Fibroblast of lung (primary cell): ENCODE measurements at regions not wholly inside any gene's neighbourhood (a gene's known extent, or its start where the extent isn't known, plus 50 kb on each side); places are given as distances from the start of the nearest gene placed in this dataset.

ENCODE experiments used
- DNase-seq, 2 donors: peaks; one replicate each; pipeline versions ENCODE4 v3.0.0 to v3.0.0-alpha.2; 2010; ENCODE audit warnings: low read depth in 2 of 2
- H2AFZ ChIP-seq: 2 replicates; pipeline ENCODE4 v1.5.1; 2012; ENCODE audit warnings: low read length, control low read depth, inconsistent platforms
- H3K27ac ChIP-seq: 2 replicates; pipeline ENCODE4 v1.5.1; 2011; ENCODE audit warnings: low read length, control low read depth; ENCODE audit not compliant: insufficient read depth
- H3K27me3 ChIP-seq: 2 replicates; pipeline ENCODE4 v1.5.1; 2011; ENCODE audit warnings: mild to moderate bottlenecking, low read length; ENCODE audit not compliant: control insufficient read depth, insufficient read depth
- H3K36me3 ChIP-seq: 2 replicates; pipeline ENCODE4 v1.5.1; 2011; ENCODE audit warnings: low read length; ENCODE audit not compliant: control insufficient read depth, insufficient read depth
- H3K4me1 ChIP-seq: 2 replicates; pipeline ENCODE4 v1.5.1; 2011; ENCODE audit warnings: low read length; ENCODE audit not compliant: control insufficient read depth, insufficient read depth; ENCODE audit errors: extremely low read depth
- H3K4me2 ChIP-seq: 2 replicates; pipeline ENCODE4 v1.5.1; 2011; ENCODE audit warnings: low read length, control low read depth; ENCODE audit not compliant: insufficient read depth; ENCODE audit errors: extremely low read depth
- H3K4me3 ChIP-seq, 4 experiments: fragments of 200-600 bp in 1 of 4; sonication (generic) in 1 of 4; replicated peaks in 1 of 4; 2 replicates each; pipeline ENCODE4 v1.5.1; 2011 to 2016; ENCODE audit warnings: low read length in 4 of 4, low read depth in 3 of 4, mild to moderate bottlenecking in 3 of 4, control low read depth in 2 of 4, inconsistent platforms in 1 of 4, mixed read lengths in 1 of 4; ENCODE audit not compliant: insufficient read depth in 1 of 4; ENCODE audit errors: control extremely low read depth in 1 of 4
- H3K79me2 ChIP-seq: 2 replicates; pipeline ENCODE4 v1.5.1; 2012; ENCODE audit warnings: mild to moderate bottlenecking, low read length, inconsistent platforms; ENCODE audit not compliant: control insufficient read depth, insufficient read depth
- H3K9ac ChIP-seq: 2 replicates; pipeline ENCODE4 v1.5.1; 2011; ENCODE audit warnings: mild to moderate bottlenecking, low read length, control low read depth; ENCODE audit not compliant: insufficient read depth
- H3K9me3 ChIP-seq: 2 replicates; pipeline ENCODE4 v1.5.1; 2012; ENCODE audit warnings: low read depth, low read length; ENCODE audit not compliant: control insufficient read depth, insufficient read depth
- H4K20me1 ChIP-seq: 2 replicates; pipeline ENCODE4 v1.5.1; 2011; ENCODE audit warnings: low read length; ENCODE audit not compliant: control insufficient read depth, insufficient read depth; ENCODE audit errors: extremely low read depth
- CTCF ChIP-seq, 2 donors: IDR thresholded peaks in 1 of 2; conservative IDR thresholded peaks in 1 of 2; 1 replicate in 1 of 2; 2 replicates in 1 of 2; pipeline ENCODE4 v1.5.1; 2011 to 2012; ENCODE audit warnings: low read length in 2 of 2, control low read depth in 1 of 2, inconsistent platforms in 1 of 2, low read depth in 1 of 2, mild to moderate bottlenecking in 1 of 2
- EZH2 ChIP-seq: IDR thresholded peaks from 2 replicates; pipeline ENCODE4 v1.5.1; 2012; ENCODE audit warnings: low read length, control low read depth, mild to moderate bottlenecking; ENCODE audit errors: missing control alignments

GRCh38 chr1:114295321-114295720 lies 141.7 kb upstream of the SYT6 start:
- no peak overlapping the region for H3K4me2 ChIP-seq

GRCh38 chr1:114292835-114293234 lies 139.2 kb upstream of the SYT6 start:
- Histone ChIP-seq H3K4me2 (no peak overlapping the region), H3K79me2 (no peaks in the 10 kb centered on the region), H3K9me3 (no peaks in the 10 kb centered on the region), H3K27me3 (no peaks in the 10 kb centered on the region), H3K4me3 (no peak overlapping the region), H3K36me3 (no peaks in the 10 kb centered on the region), H4K20me1 (no peaks in the 10 kb centered on the region), H2AFZ (no peak overlapping the region), H3K4me1 (no peaks in the 10 kb centered on the region), H3K27ac (no peak overlapping the region), H3K9ac (no peak overlapping the region)
- no peak for TF ChIP-seq EZH2
- TF ChIP-seq CTCF (conservative IDR thresholded peaks at IDR 0.05 in 1 of 2, IDR thresholded peaks at IDR 0.05 in 1 of 2; ENCODE audit: low read depth in 1 of 2, low read length in 2 of 2) = no peak
- DNase-seq = no peak

More at GRCh38 chr1:114295321-114295720, 141.7 kb upstream of the SYT6 start:
- H2AFZ ChIP-seq = no peak overlapping the region
- no peaks in the 10 kb centered on the region for H3K9me3 ChIP-seq
- H3K27me3 ChIP-seq = peaks cover 5% of the 10 kb centered on the region
- H3K4me3 ChIP-seq = no peak overlapping the region
- H3K36me3 ChIP-seq = no peaks in the 10 kb centered on the region
- no peaks in the 10 kb centered on the region for H3K4me1 ChIP-seq
- no peak for DNase-seq
- H3K9ac ChIP-seq = no peak overlapping the region
- no peaks in the 10 kb centered on the region for H4K20me1 ChIP-seq
- no peaks in the 10 kb centered on the region for H3K79me2 ChIP-seq
- no peak overlapping the region for H3K27ac ChIP-seq
- TF ChIP-seq CTCF (conservative IDR thresholded peaks at IDR 0.05 in 1 of 2, IDR thresholded peaks at IDR 0.05 in 1 of 2; ENCODE audit: low read depth in 1 of 2, low read length in 2 of 2) = no peak
- TF ChIP-seq EZH2 = no peak

GRCh38 chr1:114292194-114292593 lies 138.5 kb upstream of the SYT6 start:
- Histone ChIP-seq H3K4me1 (no peaks in the 10 kb centered on the region), H3K27ac (no peak overlapping the region), H3K9me3 (no peaks in the 10 kb centered on the region), H4K20me1 (no peaks in the 10 kb centered on the region), H3K4me2 (no peak overlapping the region), H2AFZ (no peak overlapping the region), H3K4me3 (no peak overlapping the region), H3K9ac (no peak overlapping the region), H3K36me3 (no peaks in the 10 kb centered on the region), H3K27me3 (no peaks in the 10 kb centered on the region), H3K79me2 (no peaks in the 10 kb centered on the region)
- TF ChIP-seq EZH2 = no peak
- TF ChIP-seq CTCF (conservative IDR thresholded peaks at IDR 0.05 in 1 of 2, IDR thresholded peaks at IDR 0.05 in 1 of 2; ENCODE audit: low read depth in 1 of 2, low read length in 2 of 2) = no peak
- DNase-seq = no peak
